ENCODE measurements at regions not wholly inside any gene's neighbourhood (a gene's known extent, or its start where the extent isn't known, plus 50 kb on each side); places are given as distances from the start of the nearest gene placed in this dataset.

- ATAC-seq (ENCODE audit: low read depth) (no peak), DNase-seq (no peak)
- Histone ChIP-seq H4K20me1 (ENCODE audit: control insufficient read depth, insufficient read depth, low read length, poor library complexity, severe bottlenecking) (no peaks in the 10 kb centered on the region), H3K9ac (ENCODE audit: low read length) (no peak overlapping the region), H3K27ac (ENCODE audit: low read length in 2 of 2) (no peak overlapping the region), H2AFZ (ENCODE audit: insufficient read depth, low read depth, low read length, poor library complexity, severe bottlenecking) (no peak overlapping the region), H3K4me3 (ENCODE audit: control extremely low read depth in 1 of 5, extremely low read depth in 1 of 5, insufficient read depth in 1 of 5, low read depth in 2 of 5, low read length in 4 of 5) (no peak overlapping the region), H3K4me2 (replicated peaks; ENCODE audit: low read depth, low read length, poor library complexity, severe bottlenecking) (no peak overlapping the region), H3K79me2 (ENCODE audit: control insufficient read depth, insufficient read depth, low read length) (no peaks in the 10 kb centered on the region), H3K9me3 (ENCODE audit: control extremely low read depth in 1 of 3, control insufficient read depth in 2 of 3, insufficient read depth in 1 of 3, low read length in 2 of 3) (no peaks in the 10 kb centered on the region), H3K36me3 (replicated peaks in 1 of 2; ENCODE audit: control extremely low read depth in 1 of 2, control insufficient read depth in 1 of 2, extremely low read depth in 1 of 2, insufficient read depth in 2 of 2, low read length in 1 of 2) (no peaks in the 10 kb centered on the region), H3K4me1 (ENCODE audit: control insufficient read depth in 2 of 2, insufficient read depth in 2 of 2, low read length in 2 of 2) (no peaks in the 10 kb centered on the region), H3K27me3 (replicated peaks in 1 of 4; ENCODE audit: control extremely low read depth in 1 of 4, control insufficient read depth in 3 of 4, insufficient read depth in 4 of 4, low read length in 3 of 4) (no peaks in the 10 kb centered on the region)
- no peaks in the 10 kb centered on the region for H3K9me3 Mint-ChIP-seq (ENCODE audit: insufficient read depth)
- WGBS (ENCODE audit: insufficient coverage), result 100% methylated on average over 1 of the region's 2 CpGs
- intact Hi-C loops (cut with micrococcal nuclease), result no loop called here
- ChIA-PET POLR2A (no interaction called here), CTCF (no interaction called here)
- H3K4me1 Mint-ChIP-seq, result no peaks in the 10 kb centered on the region
- H3K27me3 Mint-ChIP-seq, result no peaks in the 10 kb centered on the region
- no peak overlapping the region for H3K4me3 Mint-ChIP-seq
- TF ChIP-seq EZH2 (IDR thresholded peaks at IDR 0.05; ENCODE audit: borderline replicate concordance, insufficient read depth, low read depth, low read length, poor library complexity, severe bottlenecking), result no peak
- TF ChIP-seq CTCF (IDR thresholded peaks at IDR 0.05), result no peak
- H3K27ac Mint-ChIP-seq, result no peak overlapping the region
Measured at GRCh38 chr9:95763983-95764382, 111.5 kb upstream of the ERCC6L2 start.

GRCh38 chr9:95763006-95763405, 112.5 kb upstream of the ERCC6L2 start:
- WGBS (ENCODE audit: insufficient coverage), result 100% methylated on average over 1 of the region's 3 CpGs
- CTCF ChIA-PET, result no interaction called here
- H3K4me1 ChIP-seq (ENCODE audit: control insufficient read depth in 2 of 2, insufficient read depth in 2 of 2, low read length in 2 of 2), result no peaks in the 10 kb centered on the region
- Mint-ChIP-seq H3K4me1 (no peaks in the 10 kb centered on the region), H3K27me3 (no peaks in the 10 kb centered on the region), H3K27ac (no peak overlapping the region), H3K4me3 (no peak overlapping the region), H3K9me3 (ENCODE audit: insufficient read depth) (no peaks in the 10 kb centered on the region)
- no peak overlapping the region for H3K9ac ChIP-seq (ENCODE audit: low read length)
- no peaks in the 10 kb centered on the region for H3K36me3 ChIP-seq (replicated peaks in 1 of 2; ENCODE audit: control extremely low read depth in 1 of 2, control insufficient read depth in 1 of 2, extremely low read depth in 1 of 2, insufficient read depth in 2 of 2, low read length in 1 of 2)
- no peaks in the 10 kb centered on the region for H4K20me1 ChIP-seq (ENCODE audit: control insufficient read depth, insufficient read depth, low read length, poor library complexity, severe bottlenecking)
- TF ChIP-seq EZH2 (IDR thresholded peaks at IDR 0.05; ENCODE audit: borderline replicate concordance, insufficient read depth, low read depth, low read length, poor library complexity, severe bottlenecking) (no peak), CTCF (IDR thresholded peaks at IDR 0.05) (no peak)
- ATAC-seq (ENCODE audit: low read depth) (no peak), DNase-seq (no peak)
- no peaks in the 10 kb centered on the region for H3K27me3 ChIP-seq (replicated peaks in 1 of 4; ENCODE audit: control extremely low read depth in 1 of 4, control insufficient read depth in 3 of 4, insufficient read depth in 4 of 4, low read length in 3 of 4)
- POLR2A ChIA-PET, result no interaction called here
- H2AFZ ChIP-seq (ENCODE audit: insufficient read depth, low read depth, low read length, poor library complexity, severe bottlenecking), result no peak overlapping the region
- intact Hi-C loops (cut with micrococcal nuclease), result no loop called here
- no peak overlapping the region for H3K27ac ChIP-seq (ENCODE audit: low read length in 2 of 2)
- no peaks in the 10 kb centered on the region for H3K9me3 ChIP-seq (ENCODE audit: control extremely low read depth in 1 of 3, control insufficient read depth in 2 of 3, insufficient read depth in 1 of 3, low read length in 2 of 3)
- H3K79me2 ChIP-seq (ENCODE audit: control insufficient read depth, insufficient read depth, low read length), result no peaks in the 10 kb centered on the region
- no peak overlapping the region for H3K4me2 ChIP-seq (replicated peaks; ENCODE audit: low read depth, low read length, poor library complexity, severe bottlenecking)
- no peak overlapping the region for H3K4me3 ChIP-seq (ENCODE audit: control extremely low read depth in 1 of 5, extremely low read depth in 1 of 5, insufficient read depth in 1 of 5, low read depth in 2 of 5, low read length in 4 of 5)
